ENCODE measurements at regions not wholly inside any gene's neighbourhood (a gene's known extent, or its start where the extent isn't known, plus 50 kb on each side); places are given as distances from the start of the nearest gene placed in this dataset.

DNA sequence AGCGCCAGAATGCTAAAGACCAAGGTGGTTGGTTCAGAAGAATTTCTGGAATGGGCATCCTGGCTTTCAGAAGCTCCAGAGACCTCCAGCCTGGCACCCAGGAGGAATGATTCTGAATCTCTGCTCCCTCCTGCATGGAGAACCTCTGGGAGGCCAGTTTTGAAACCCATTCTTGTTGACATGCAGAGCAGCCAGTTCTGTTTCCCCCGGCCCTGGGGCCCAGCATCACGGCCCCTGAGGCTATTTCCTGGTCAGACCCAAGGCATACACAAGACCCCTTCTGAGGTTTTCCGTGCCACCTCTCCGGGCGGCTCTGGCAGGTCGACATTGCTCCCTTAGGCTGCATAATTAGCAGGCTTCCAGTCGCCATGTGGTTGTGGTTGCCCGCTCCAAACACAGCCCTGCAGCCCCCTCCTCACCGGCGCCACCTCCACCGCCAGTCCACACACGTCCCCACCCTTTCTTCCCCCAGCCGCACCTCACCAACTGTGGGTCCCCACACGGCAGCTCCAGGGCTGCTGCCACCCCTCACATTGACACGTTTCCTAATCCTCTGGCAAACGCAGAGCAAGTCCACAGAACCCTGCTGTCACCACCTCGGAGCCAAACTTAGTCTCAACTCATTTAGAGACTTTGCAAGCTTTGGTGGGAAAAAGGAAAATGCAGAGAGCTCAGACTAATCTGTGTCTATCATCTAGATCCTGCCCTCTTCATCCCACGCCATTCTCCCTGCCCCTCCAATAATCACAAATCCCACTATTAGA is 367.1 kb downstream of the SOX9 start:
- TF ChIP-seq EGR1 (IDR thresholded peaks at IDR 0.05; ENCODE audit: low read depth in 2 of 2) = no peak
- TF ChIP-seq GABPA (IDR thresholded peaks at IDR 0.05 in 1 of 2, conservative IDR thresholded peaks at IDR 0.05 in 1 of 2) = no peak
- TF ChIP-seq HNF4A (conservative IDR thresholded peaks at IDR 0.05) = no peak
- no peak for TF ChIP-seq HNF4G (IDR thresholded peaks at IDR 0.05)
- TF ChIP-seq FOXA1 (IDR thresholded peaks at IDR 0.05) = no peak
- Histone ChIP-seq H3K9ac (ENCODE audit: low read depth in 1 of 2, low read length in 2 of 2) (no peak overlapping the region), H3K4me3 (ENCODE audit: low read depth in 1 of 3, low read length in 3 of 3) (no peak overlapping the region), H3K27me3 (ENCODE audit: control insufficient read depth in 4 of 4, insufficient read depth in 4 of 4, low read length in 3 of 4) (peaks cover 0 to 10% (median 0%) of the 10 kb centered on the region in 4 donors), H3K36me3 (ENCODE audit: control insufficient read depth in 4 of 4, insufficient read depth in 3 of 4, low read depth in 1 of 4, low read length in 3 of 4) (no peaks in the 10 kb centered on the region), H3K9me3 (ENCODE audit: control insufficient read depth in 4 of 4, low read length in 3 of 4) (peaks cover 3 to 9% (median 5%) of the 10 kb centered on the region in 4 donors), H3K27ac (ENCODE audit: low read depth in 1 of 2, low read length in 2 of 2) (no peak overlapping the region), H3K4me1 (ENCODE audit: control insufficient read depth in 4 of 4, insufficient read depth in 4 of 4, low read length in 3 of 4) (no peaks in the 10 kb centered on the region)
- WGBS = 64% methylated on average over 19 of the region's 19 CpGs
- DNase-seq (ENCODE audit: low spot score) = no peak

DNA sequence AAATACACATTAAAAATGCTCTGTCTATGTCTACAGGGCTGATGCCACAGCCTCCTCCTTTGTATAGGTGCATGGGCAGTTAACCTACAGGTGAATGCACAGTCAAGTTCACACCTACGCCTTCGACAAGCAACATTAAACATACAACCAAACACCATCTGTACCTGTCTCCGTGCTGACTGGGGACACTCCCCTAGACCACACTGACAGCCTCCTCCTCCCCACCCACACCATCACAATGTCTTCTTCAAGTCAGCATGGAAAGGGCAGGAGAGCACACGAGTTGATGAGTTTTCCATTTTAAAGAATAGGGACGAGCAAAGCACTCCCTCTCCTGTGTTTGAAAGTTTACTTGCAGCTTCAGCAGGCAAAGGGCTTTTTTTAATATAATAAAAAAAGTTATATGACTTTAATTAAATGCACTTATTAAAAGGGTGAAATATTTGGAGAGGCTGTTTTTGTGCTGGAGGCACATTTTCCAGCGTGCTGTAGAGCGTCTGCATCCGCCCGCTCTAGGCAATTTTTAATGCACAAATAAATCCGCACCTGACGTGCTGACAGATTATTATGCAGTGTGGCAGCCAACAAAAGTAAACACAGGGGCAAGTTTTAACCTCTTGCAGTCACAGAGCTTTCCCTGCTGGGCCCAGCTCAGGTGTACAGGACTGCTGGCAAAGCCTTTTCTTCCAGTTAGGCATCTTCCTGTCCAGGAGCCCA is 367.9 kb downstream of the SOX9 start:
- Histone ChIP-seq H3K4me3 (ENCODE audit: low read depth in 1 of 3, low read length in 3 of 3) (no peak overlapping the region), H3K36me3 (ENCODE audit: control insufficient read depth in 4 of 4, insufficient read depth in 3 of 4, low read depth in 1 of 4, low read length in 3 of 4) (no peaks in the 10 kb centered on the region), H3K9ac (ENCODE audit: low read depth in 1 of 2, low read length in 2 of 2) (no peak overlapping the region), H3K9me3 (ENCODE audit: control insufficient read depth in 4 of 4, low read length in 3 of 4) (peaks cover 2 to 9% (median 5%) of the 10 kb centered on the region in 4 donors), H3K27ac (ENCODE audit: low read depth in 1 of 2, low read length in 2 of 2) (no peak overlapping the region), H3K4me1 (ENCODE audit: control insufficient read depth in 4 of 4, insufficient read depth in 4 of 4, low read length in 3 of 4) (no peaks in the 10 kb centered on the region), H3K27me3 (ENCODE audit: control insufficient read depth in 4 of 4, insufficient read depth in 4 of 4, low read length in 3 of 4) (peaks cover 0 to 8% (median 0%) of the 10 kb centered on the region in 4 donors)
- TF ChIP-seq ZBTB33 (IDR thresholded peaks at IDR 0.05) (no peak), RXRA (IDR thresholded peaks at IDR 0.05) (no peak), YY1 (IDR thresholded peaks at IDR 0.05) (no peak), TAF1 (conservative IDR thresholded peaks at IDR 0.05) (no peak)
- no peak for DNase-seq (ENCODE audit: low spot score)
- WGBS = 51% methylated on average over 11 of the region's 11 CpGs

GRCh38 chr17:72489272-72489641 is 368.4 kb downstream of the SOX9 start:
- Histone ChIP-seq H3K4me1 (ENCODE audit: control insufficient read depth in 4 of 4, insufficient read depth in 4 of 4, low read length in 3 of 4) (no peaks in the 10 kb centered on the region), H3K27ac (ENCODE audit: low read depth in 1 of 2, low read length in 2 of 2) (no peak overlapping the region), H3K9me3 (ENCODE audit: control insufficient read depth in 4 of 4, low read length in 3 of 4) (peaks cover 2 to 9% (median 5%) of the 10 kb centered on the region in 4 donors), H3K9ac (ENCODE audit: low read depth in 1 of 2, low read length in 2 of 2) (no peak overlapping the region), H3K27me3 (ENCODE audit: control insufficient read depth in 4 of 4, insufficient read depth in 4 of 4, low read length in 3 of 4) (peaks cover 0 to 5% (median 0%) of the 10 kb centered on the region in 4 donors), H3K36me3 (ENCODE audit: control insufficient read depth in 4 of 4, insufficient read depth in 3 of 4, low read depth in 1 of 4, low read length in 3 of 4) (no peaks in the 10 kb centered on the region), H3K4me3 (ENCODE audit: low read depth in 1 of 3, low read length in 3 of 3) (no peak overlapping the region)
- no peak for TF ChIP-seq GABPA (IDR thresholded peaks at IDR 0.05 in 1 of 2, conservative IDR thresholded peaks at IDR 0.05 in 1 of 2)
- DNase-seq (ENCODE audit: low spot score) = no peak
- WGBS = 32% methylated on average over 5 of the region's 5 CpGs

- Histone ChIP-seq H3K4me3 (ENCODE audit: low read depth in 1 of 3, low read length in 3 of 3) (no peak overlapping the region), H3K27ac (ENCODE audit: low read depth in 1 of 2, low read length in 2 of 2) (no peak overlapping the region), H3K9ac (ENCODE audit: low read depth in 1 of 2, low read length in 2 of 2) (no peak overlapping the region), H3K4me1 (ENCODE audit: control insufficient read depth in 4 of 4, insufficient read depth in 4 of 4, low read length in 3 of 4) (no peaks in the 10 kb centered on the region), H3K36me3 (ENCODE audit: control insufficient read depth in 4 of 4, insufficient read depth in 3 of 4, low read depth in 1 of 4, low read length in 3 of 4) (no peaks in the 10 kb centered on the region), H3K27me3 (ENCODE audit: control insufficient read depth in 4 of 4, insufficient read depth in 4 of 4, low read length in 3 of 4) (peaks cover 0 to 5% (median 0%) of the 10 kb centered on the region in 4 donors), H3K9me3 (ENCODE audit: control insufficient read depth in 4 of 4, low read length in 3 of 4) (peaks cover 2 to 9% (median 5%) of the 10 kb centered on the region in 4 donors)
- DNase-seq (ENCODE audit: low spot score) = no peak
- WGBS = 80% methylated on average over 2 of the region's 2 CpGs
- TF ChIP-seq, protein P1, sequence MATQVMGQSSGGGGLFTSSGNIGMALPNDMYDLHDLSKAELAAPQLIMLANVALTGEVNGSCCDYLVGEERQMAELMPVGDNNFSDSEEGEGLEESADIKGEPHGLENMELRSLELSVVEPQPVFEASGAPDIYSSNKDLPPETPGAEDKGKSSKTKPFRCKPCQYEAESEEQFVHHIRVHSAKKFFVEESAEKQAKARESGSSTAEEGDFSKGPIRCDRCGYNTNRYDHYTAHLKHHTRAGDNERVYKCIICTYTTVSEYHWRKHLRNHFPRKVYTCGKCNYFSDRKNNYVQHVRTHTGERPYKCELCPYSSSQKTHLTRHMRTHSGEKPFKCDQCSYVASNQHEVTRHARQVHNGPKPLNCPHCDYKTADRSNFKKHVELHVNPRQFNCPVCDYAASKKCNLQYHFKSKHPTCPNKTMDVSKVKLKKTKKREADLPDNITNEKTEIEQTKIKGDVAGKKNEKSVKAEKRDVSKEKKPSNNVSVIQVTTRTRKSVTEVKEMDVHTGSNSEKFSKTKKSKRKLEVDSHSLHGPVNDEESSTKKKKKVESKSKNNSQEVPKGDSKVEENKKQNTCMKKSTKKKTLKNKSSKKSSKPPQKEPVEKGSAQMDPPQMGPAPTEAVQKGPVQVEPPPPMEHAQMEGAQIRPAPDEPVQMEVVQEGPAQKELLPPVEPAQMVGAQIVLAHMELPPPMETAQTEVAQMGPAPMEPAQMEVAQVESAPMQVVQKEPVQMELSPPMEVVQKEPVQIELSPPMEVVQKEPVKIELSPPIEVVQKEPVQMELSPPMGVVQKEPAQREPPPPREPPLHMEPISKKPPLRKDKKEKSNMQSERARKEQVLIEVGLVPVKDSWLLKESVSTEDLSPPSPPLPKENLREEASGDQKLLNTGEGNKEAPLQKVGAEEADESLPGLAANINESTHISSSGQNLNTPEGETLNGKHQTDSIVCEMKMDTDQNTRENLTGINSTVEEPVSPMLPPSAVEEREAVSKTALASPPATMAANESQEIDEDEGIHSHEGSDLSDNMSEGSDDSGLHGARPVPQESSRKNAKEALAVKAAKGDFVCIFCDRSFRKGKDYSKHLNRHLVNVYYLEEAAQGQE (IDR thresholded peaks at IDR 0.05) = no peak
- no peak for TF ChIP-seq RAD21 (IDR thresholded peaks at IDR 0.05)
- TF ChIP-seq NR2F2 (IDR thresholded peaks at IDR 0.05) = no peak
- no peak for TF ChIP-seq EGR1 (IDR thresholded peaks at IDR 0.05; ENCODE audit: low read depth in 2 of 2)
- no peak for TF ChIP-seq HNF4G (IDR thresholded peaks at IDR 0.05)
- TF ChIP-seq CTCF (IDR thresholded peaks at IDR 0.05; ENCODE audit: low read depth, low read length, missing input control) = no peak
- TF ChIP-seq TAF1 (conservative IDR thresholded peaks at IDR 0.05) = no peak
- no peak for TF ChIP-seq YY1 (IDR thresholded peaks at IDR 0.05)
- no peak for TF ChIP-seq FOXA2 (IDR thresholded peaks at IDR 0.05)
- no peak for TF ChIP-seq SP1 (IDR thresholded peaks at IDR 0.05)
Measured at GRCh38 chr17:72491102-72491501, 370.3 kb downstream of the SOX9 start.

All from liver (tissue), 8 donors.